SU-DHL-6 (cell line): ENCODE measurements at regions not wholly inside any gene's neighbourhood (a gene's known extent, or its start where the extent isn't known, plus 50 kb on each side); places are given as distances from the start of the nearest gene placed in this dataset.

Source experiments
- EZH2phosphoT487 ChIP-seq: fragments of 200-600 bp; sonication (generic), shearing (Covaris generic); conservative IDR thresholded peaks from 2 replicates; pipeline ENCODE4 v1.6.1; 2018; ENCODE audit warnings: mild to moderate bottlenecking, antibody characterized with exemption, low read length, moderate library complexity, mixed read lengths
- TF ChIP-seq, protein P1 (sequence below): fragments of 200-600 bp; sonication (generic); IDR thresholded peaks from one replicate; pipeline ENCODE4 v1.5.1; 2017; ENCODE audit warnings: antibody characterized with exemption, mild to moderate bottlenecking, low read length, moderate library complexity; ENCODE audit not compliant: insufficient read depth, poor library complexity, severe bottlenecking

DNA sequence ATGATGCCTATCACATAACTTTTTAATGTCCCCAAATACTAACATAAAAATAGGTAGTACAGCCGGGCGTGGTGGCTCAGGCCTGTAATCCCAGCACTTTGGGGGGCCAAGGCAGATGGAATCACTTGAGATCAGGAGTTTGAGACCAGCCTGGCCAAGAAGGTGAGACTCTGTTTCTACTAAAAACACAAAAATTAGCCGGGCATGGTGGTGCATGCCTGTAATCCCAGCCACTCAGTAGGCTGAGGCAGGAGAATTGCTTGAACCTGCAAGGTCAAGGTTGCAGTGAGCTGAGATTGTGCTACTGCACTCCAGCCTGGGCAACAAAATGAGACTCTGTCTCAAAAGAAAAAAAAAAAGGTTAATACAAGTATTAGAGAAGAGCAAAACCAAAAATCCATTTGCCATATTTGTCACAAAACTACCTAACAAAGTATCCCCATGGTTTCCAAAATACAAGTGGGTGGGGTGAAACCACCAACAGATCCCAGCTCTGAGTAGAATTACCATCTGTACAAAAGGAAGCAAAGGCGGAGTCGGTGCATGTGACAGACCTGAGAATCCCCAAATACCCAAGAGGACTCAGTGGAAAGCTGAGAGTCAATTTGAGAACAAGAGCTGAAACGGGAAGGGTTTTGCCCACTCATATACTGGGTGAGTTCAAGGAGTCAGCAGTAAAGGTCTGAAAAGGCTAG lies 113.2 kb downstream of the TOMM20 start:
- TF ChIP-seq, protein P1, sequence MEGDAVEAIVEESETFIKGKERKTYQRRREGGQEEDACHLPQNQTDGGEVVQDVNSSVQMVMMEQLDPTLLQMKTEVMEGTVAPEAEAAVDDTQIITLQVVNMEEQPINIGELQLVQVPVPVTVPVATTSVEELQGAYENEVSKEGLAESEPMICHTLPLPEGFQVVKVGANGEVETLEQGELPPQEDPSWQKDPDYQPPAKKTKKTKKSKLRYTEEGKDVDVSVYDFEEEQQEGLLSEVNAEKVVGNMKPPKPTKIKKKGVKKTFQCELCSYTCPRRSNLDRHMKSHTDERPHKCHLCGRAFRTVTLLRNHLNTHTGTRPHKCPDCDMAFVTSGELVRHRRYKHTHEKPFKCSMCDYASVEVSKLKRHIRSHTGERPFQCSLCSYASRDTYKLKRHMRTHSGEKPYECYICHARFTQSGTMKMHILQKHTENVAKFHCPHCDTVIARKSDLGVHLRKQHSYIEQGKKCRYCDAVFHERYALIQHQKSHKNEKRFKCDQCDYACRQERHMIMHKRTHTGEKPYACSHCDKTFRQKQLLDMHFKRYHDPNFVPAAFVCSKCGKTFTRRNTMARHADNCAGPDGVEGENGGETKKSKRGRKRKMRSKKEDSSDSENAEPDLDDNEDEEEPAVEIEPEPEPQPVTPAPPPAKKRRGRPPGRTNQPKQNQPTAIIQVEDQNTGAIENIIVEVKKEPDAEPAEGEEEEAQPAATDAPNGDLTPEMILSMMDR: no peak
- no peak for TF ChIP-seq EZH2phosphoT487
